ENCODE measurements at regions not wholly inside any gene's neighbourhood (a gene's known extent, or its start where the extent isn't known, plus 50 kb on each side); places are given as distances from the start of the nearest gene placed in this dataset.

- TF ChIP-seq, protein P1, sequence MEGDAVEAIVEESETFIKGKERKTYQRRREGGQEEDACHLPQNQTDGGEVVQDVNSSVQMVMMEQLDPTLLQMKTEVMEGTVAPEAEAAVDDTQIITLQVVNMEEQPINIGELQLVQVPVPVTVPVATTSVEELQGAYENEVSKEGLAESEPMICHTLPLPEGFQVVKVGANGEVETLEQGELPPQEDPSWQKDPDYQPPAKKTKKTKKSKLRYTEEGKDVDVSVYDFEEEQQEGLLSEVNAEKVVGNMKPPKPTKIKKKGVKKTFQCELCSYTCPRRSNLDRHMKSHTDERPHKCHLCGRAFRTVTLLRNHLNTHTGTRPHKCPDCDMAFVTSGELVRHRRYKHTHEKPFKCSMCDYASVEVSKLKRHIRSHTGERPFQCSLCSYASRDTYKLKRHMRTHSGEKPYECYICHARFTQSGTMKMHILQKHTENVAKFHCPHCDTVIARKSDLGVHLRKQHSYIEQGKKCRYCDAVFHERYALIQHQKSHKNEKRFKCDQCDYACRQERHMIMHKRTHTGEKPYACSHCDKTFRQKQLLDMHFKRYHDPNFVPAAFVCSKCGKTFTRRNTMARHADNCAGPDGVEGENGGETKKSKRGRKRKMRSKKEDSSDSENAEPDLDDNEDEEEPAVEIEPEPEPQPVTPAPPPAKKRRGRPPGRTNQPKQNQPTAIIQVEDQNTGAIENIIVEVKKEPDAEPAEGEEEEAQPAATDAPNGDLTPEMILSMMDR (IDR thresholded peaks at IDR 0.05): no peak
- TF ChIP-seq POLR2A (IDR thresholded peaks at IDR 0.05): no peak
These were observed 747.4 kb upstream of the ARPP21 start for GRCh38 chr3:34891941-34892340.

Measured in lower leg skin (tissue), 3 donors.